ENCODE measurements at regions not wholly inside any gene's neighbourhood (a gene's known extent, or its start where the extent isn't known, plus 50 kb on each side); places are given as distances from the start of the nearest gene placed in this dataset.

- Histone ChIP-seq H3K18ac (ENCODE audit: low read length) (no peak overlapping the region), H3K23ac (ENCODE audit: low read length) (no peak overlapping the region), H2BK5ac (ENCODE audit: low read depth, low read length, poor library complexity) (no peak overlapping the region), H3K27ac (ENCODE audit: low read depth, low read length) (no peak overlapping the region), H4K91ac (ENCODE audit: low read depth, low read length) (no peak overlapping the region), H4K8ac (ENCODE audit: low read depth, low read length) (no peak overlapping the region), H2AK5ac (ENCODE audit: low read length) (no peak overlapping the region), H3K36me3 (ENCODE audit: control insufficient read depth in 1 of 2, insufficient read depth in 2 of 2, low read length in 2 of 2) (no peaks in the 10 kb centered on the region), H3K4me3 (ENCODE audit: low read depth, low read length) (no peak overlapping the region), H3K79me1 (ENCODE audit: low read length) (no peaks in the 10 kb centered on the region), H4K12ac (ENCODE audit: low read depth, low read length) (no peak overlapping the region), H2BK120ac (ENCODE audit: insufficient read depth, low read length, poor library complexity) (no peak overlapping the region), H3K27me3 (ENCODE audit: insufficient read depth, low read length) (no peaks in the 10 kb centered on the region), H3K4me2 (ENCODE audit: low read length) (no peak overlapping the region), H2BK12ac (ENCODE audit: low read length) (no peak overlapping the region), H3K9ac (ENCODE audit: low read length) (no peak overlapping the region), H3K9me3 (ENCODE audit: insufficient read depth, low read depth, low read length) (peaks cover 3% of the 10 kb centered on the region), H3K4ac (ENCODE audit: low read depth, low read length) (no peak overlapping the region), H3K14ac (ENCODE audit: low read length) (no peak overlapping the region), H3K4me1 (ENCODE audit: control insufficient read depth in 1 of 2, insufficient read depth in 2 of 2, low read length in 2 of 2) (no peaks in the 10 kb centered on the region), H3K79me2 (ENCODE audit: control insufficient read depth, insufficient read depth, low read length, poor library complexity) (no peaks in the 10 kb centered on the region), H2AFZ (ENCODE audit: insufficient read depth, low read length, poor library complexity) (no peak overlapping the region)
- DNase-seq = no peak
- WGBS (ENCODE audit: extremely low coverage, insufficient coverage, insufficient read length) = no CpG with 5 or more reads among the region's 10 CpGs
Measured at GRCh38 chr6:8342241-8342819, 93.0 kb downstream of the SLC35B3 start.

- Histone ChIP-seq H3K14ac (ENCODE audit: low read length) (no peak overlapping the region), H3K79me2 (ENCODE audit: control insufficient read depth, insufficient read depth, low read length, poor library complexity) (no peaks in the 10 kb centered on the region), H3K36me3 (ENCODE audit: control insufficient read depth in 1 of 2, insufficient read depth in 2 of 2, low read length in 2 of 2) (no peaks in the 10 kb centered on the region), H3K23ac (ENCODE audit: low read length) (no peak overlapping the region), H3K27me3 (ENCODE audit: insufficient read depth, low read length) (no peaks in the 10 kb centered on the region), H2BK5ac (ENCODE audit: low read depth, low read length, poor library complexity) (no peak overlapping the region), H4K8ac (ENCODE audit: low read depth, low read length) (no peak overlapping the region), H3K4me1 (ENCODE audit: control insufficient read depth in 1 of 2, insufficient read depth in 2 of 2, low read length in 2 of 2) (no peaks in the 10 kb centered on the region), H3K9me3 (ENCODE audit: insufficient read depth, low read depth, low read length) (no peaks in the 10 kb centered on the region), H4K12ac (ENCODE audit: low read depth, low read length) (no peak overlapping the region), H3K4ac (ENCODE audit: low read depth, low read length) (no peak overlapping the region), H3K4me3 (ENCODE audit: low read depth, low read length) (no peak overlapping the region), H3K9ac (ENCODE audit: low read length) (no peak overlapping the region), H2AK5ac (ENCODE audit: low read length) (no peak overlapping the region), H3K4me2 (ENCODE audit: low read length) (no peak overlapping the region), H2AFZ (ENCODE audit: insufficient read depth, low read length, poor library complexity) (no peak overlapping the region), H3K18ac (ENCODE audit: low read length) (no peak overlapping the region), H2BK120ac (ENCODE audit: insufficient read depth, low read length, poor library complexity) (no peak overlapping the region), H3K79me1 (ENCODE audit: low read length) (no peaks in the 10 kb centered on the region), H3K27ac (ENCODE audit: low read depth, low read length) (no peak overlapping the region), H4K91ac (ENCODE audit: low read depth, low read length) (no peak overlapping the region), H2BK12ac (ENCODE audit: low read length) (no peak overlapping the region)
- WGBS (ENCODE audit: extremely low coverage, insufficient coverage, insufficient read length) = 100% methylated on average over 1 of the region's 4 CpGs
- no peak for DNase-seq
Measured at GRCh38 chr6:8337147-8337546, 98.2 kb downstream of the SLC35B3 start.

- Histone ChIP-seq H4K8ac (ENCODE audit: low read depth, low read length) (no peak overlapping the region), H3K23ac (ENCODE audit: low read length) (no peak overlapping the region), H3K27ac (ENCODE audit: low read depth, low read length) (no peak overlapping the region), H3K14ac (ENCODE audit: low read length) (no peak overlapping the region), H2BK5ac (ENCODE audit: low read depth, low read length, poor library complexity) (no peak overlapping the region), H3K79me1 (ENCODE audit: low read length) (no peaks in the 10 kb centered on the region), H3K4me1 (ENCODE audit: control insufficient read depth in 1 of 2, insufficient read depth in 2 of 2, low read length in 2 of 2) (no peaks in the 10 kb centered on the region), H4K91ac (ENCODE audit: low read depth, low read length) (no peak overlapping the region), H3K4ac (ENCODE audit: low read depth, low read length) (no peak overlapping the region), H3K27me3 (ENCODE audit: insufficient read depth, low read length) (no peaks in the 10 kb centered on the region), H3K36me3 (ENCODE audit: control insufficient read depth in 1 of 2, insufficient read depth in 2 of 2, low read length in 2 of 2) (no peaks in the 10 kb centered on the region), H2BK120ac (ENCODE audit: insufficient read depth, low read length, poor library complexity) (no peak overlapping the region), H2AK5ac (ENCODE audit: low read length) (no peak overlapping the region), H4K12ac (ENCODE audit: low read depth, low read length) (no peak overlapping the region), H3K79me2 (ENCODE audit: control insufficient read depth, insufficient read depth, low read length, poor library complexity) (no peaks in the 10 kb centered on the region), H3K4me2 (ENCODE audit: low read length) (no peak overlapping the region), H3K9me3 (ENCODE audit: insufficient read depth, low read depth, low read length) (no peaks in the 10 kb centered on the region), H3K4me3 (ENCODE audit: low read depth, low read length) (no peak overlapping the region), H3K18ac (ENCODE audit: low read length) (no peak overlapping the region), H2BK12ac (ENCODE audit: low read length) (no peak overlapping the region), H2AFZ (ENCODE audit: insufficient read depth, low read length, poor library complexity) (no peak overlapping the region), H3K9ac (ENCODE audit: low read length) (no peak overlapping the region)
- WGBS (ENCODE audit: extremely low coverage, insufficient coverage, insufficient read length) = no CpG with 5 or more reads among the region's 11 CpGs
- peak; percentile 57 to 77 for DNase-seq
Measured at GRCh38 chr6:8336406-8337057, 98.8 kb downstream of the SLC35B3 start.

- H3K4ac ChIP-seq (ENCODE audit: low read depth, low read length) = no peak overlapping the region
- H4K91ac ChIP-seq (ENCODE audit: low read depth, low read length) = no peak overlapping the region
- no peaks in the 10 kb centered on the region for H3K36me3 ChIP-seq (ENCODE audit: control insufficient read depth in 1 of 2, insufficient read depth in 2 of 2, low read length in 2 of 2)
- no peaks in the 10 kb centered on the region for H3K79me2 ChIP-seq (ENCODE audit: control insufficient read depth, insufficient read depth, low read length, poor library complexity)
- H4K8ac ChIP-seq (ENCODE audit: low read depth, low read length) = no peak overlapping the region
- H3K4me1 ChIP-seq (ENCODE audit: control insufficient read depth in 1 of 2, insufficient read depth in 2 of 2, low read length in 2 of 2) = no peaks in the 10 kb centered on the region
- H3K9me3 ChIP-seq (ENCODE audit: insufficient read depth, low read depth, low read length) = no peaks in the 10 kb centered on the region
- H2BK12ac ChIP-seq (ENCODE audit: low read length) = no peak overlapping the region
- no peak overlapping the region for H2AK5ac ChIP-seq (ENCODE audit: low read length)
- H3K79me1 ChIP-seq (ENCODE audit: low read length) = no peaks in the 10 kb centered on the region
- H2BK5ac ChIP-seq (ENCODE audit: low read depth, low read length, poor library complexity) = no peak overlapping the region
- H2BK120ac ChIP-seq (ENCODE audit: insufficient read depth, low read length, poor library complexity) = no peak overlapping the region
- no peak overlapping the region for H3K14ac ChIP-seq (ENCODE audit: low read length)
- no peak overlapping the region for H3K23ac ChIP-seq (ENCODE audit: low read length)
- peak; percentile 79 to 88 for DNase-seq
- no peak overlapping the region for H4K12ac ChIP-seq (ENCODE audit: low read depth, low read length)
- no peak overlapping the region for H3K27ac ChIP-seq (ENCODE audit: low read depth, low read length)
- H3K27me3 ChIP-seq (ENCODE audit: insufficient read depth, low read length) = no peaks in the 10 kb centered on the region
- no peak overlapping the region for H3K9ac ChIP-seq (ENCODE audit: low read length)
- H2AFZ ChIP-seq (ENCODE audit: insufficient read depth, low read length, poor library complexity) = no peak overlapping the region
- no peak overlapping the region for H3K18ac ChIP-seq (ENCODE audit: low read length)
- H3K4me3 ChIP-seq (ENCODE audit: low read depth, low read length) = no peak overlapping the region
- H3K4me2 ChIP-seq (ENCODE audit: low read length) = no peak overlapping the region
- no CpG with 5 or more reads among the region's 7 CpGs for WGBS (ENCODE audit: extremely low coverage, insufficient coverage, insufficient read length)
Measured at GRCh38 chr6:8335896-8336295, 99.4 kb downstream of the SLC35B3 start.
